ENCODE measurements at regions not wholly inside any gene's neighbourhood (a gene's known extent, or its start where the extent isn't known, plus 50 kb on each side); places are given as distances from the start of the nearest gene placed in this dataset.

DNA sequence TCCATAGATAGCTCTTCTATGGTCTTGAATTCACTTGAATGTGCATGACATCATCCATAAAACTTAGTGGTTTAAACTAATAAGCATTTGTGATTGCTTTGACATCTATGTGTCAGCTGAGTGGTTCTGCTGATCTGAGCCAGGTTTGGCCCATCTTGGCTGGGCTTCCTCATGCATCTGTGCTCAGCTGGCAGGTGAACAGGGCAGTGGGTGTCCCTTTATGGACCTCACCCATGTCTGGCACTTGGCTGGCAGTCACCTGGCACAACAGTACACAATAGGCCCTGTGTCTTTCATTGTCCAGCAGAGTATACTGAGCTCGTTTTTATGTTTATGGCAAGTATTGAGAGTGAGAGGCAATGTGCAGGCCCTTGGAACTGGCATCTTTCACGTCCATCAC is 73.7 kb upstream of the CNTN6 start:
- FAIRE-seq = no peak

DNA sequence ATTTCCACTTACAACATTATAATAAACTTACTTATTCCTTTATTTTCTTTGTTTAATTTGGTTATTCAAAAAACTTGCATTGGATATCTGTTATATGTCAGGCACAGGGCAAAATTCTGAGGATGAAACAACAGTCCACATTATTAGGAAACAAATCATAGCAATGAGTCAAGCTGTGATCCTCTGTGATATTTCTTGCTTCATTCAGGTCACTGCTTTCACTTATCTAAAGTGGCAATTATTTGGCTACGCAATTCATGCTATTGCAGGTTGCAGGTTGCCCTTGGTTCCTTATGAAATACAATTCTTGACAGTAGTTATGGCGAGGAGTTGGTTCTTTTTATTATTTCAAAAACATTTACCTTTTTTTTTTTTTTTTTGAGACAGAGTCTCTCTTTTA is 66.4 kb upstream of the CNTN6 start:
- FAIRE-seq (no peak), DNase-seq (ENCODE audit: insufficient read length, low spot score) (no peak)

More for the DNA sequence above, 73.7 kb upstream of the CNTN6 start:
- no peak for DNase-seq (ENCODE audit: insufficient read length, low spot score)

GRCh38 chr3:1036207-1036826 is 56.5 kb upstream of the CNTN6 start:
- no peak for FAIRE-seq

DNA sequence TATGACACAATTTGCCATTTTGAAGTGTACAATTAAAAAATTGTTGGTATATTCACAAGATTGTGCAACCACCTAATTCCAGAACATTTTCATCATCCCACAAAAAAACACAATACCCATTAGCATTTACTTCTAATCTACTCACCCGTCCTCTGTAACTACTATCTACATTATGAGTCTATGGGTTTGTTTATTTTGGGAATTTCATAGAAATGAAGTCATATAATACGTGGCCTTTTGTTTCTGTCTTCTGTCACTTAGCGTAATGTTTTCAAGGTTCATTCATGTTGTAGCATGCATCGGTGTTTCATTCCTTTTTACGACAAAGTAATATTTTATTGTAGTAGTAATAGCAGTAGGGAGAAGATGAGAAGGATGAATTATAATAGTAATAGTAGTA is 55.2 kb upstream of the CNTN6 start:
- FAIRE-seq (no peak), DNase-seq (ENCODE audit: insufficient read length, low spot score) (no peak)

More at GRCh38 chr3:1036207-1036826, 56.5 kb upstream of the CNTN6 start:
- DNase-seq (ENCODE audit: insufficient read length, low spot score) = no peak
